Karpas-422 (cell line): ENCODE measurements at regions not wholly inside any gene's neighbourhood (a gene's known extent, or its start where the extent isn't known, plus 50 kb on each side); places are given as distances from the start of the nearest gene placed in this dataset.

Source experiments
- DNase-seq: peaks from one replicate; pipeline ENCODE4 v3.0.0-alpha.2; 2015
- H2AFZ ChIP-seq: fragments of 200-600 bp; sonication (generic); 2 replicates; pipeline ENCODE4 v1.6.1; 2014; ENCODE audit warnings: antibody characterized with exemption, low read length, mixed read lengths
- H3K27ac ChIP-seq: fragments of 200-600 bp; sonication (generic); 2 replicates; pipeline ENCODE4 v1.5.1; 2014; ENCODE audit warnings: mild to moderate bottlenecking, low read length, moderate library complexity
- H3K27me3 ChIP-seq: fragments of 200-600 bp; sonication (generic); 2 replicates; pipeline ENCODE4 v1.6.1; 2014; ENCODE audit warnings: low read length, mixed read lengths
- H3K36me3 ChIP-seq: fragments of 200-600 bp; sonication (generic); 2 replicates; pipeline ENCODE4 v1.6.1; 2014; ENCODE audit warnings: low read length, mixed read lengths; ENCODE audit not compliant: insufficient read depth
- H3K4me1 ChIP-seq: fragments of 200-600 bp; sonication (generic); 2 replicates; pipeline ENCODE4 v1.6.1; 2014; ENCODE audit warnings: mild to moderate bottlenecking, low read length, mixed read lengths
- H3K4me2 ChIP-seq: fragments of 200-600 bp; sonication (generic); 2 replicates; pipeline ENCODE4 v1.6.1; 2014; ENCODE audit warnings: low read length, low read depth, mild to moderate bottlenecking; ENCODE audit not compliant: poor library complexity, severe bottlenecking
- H3K4me3 ChIP-seq: fragments of 200-600 bp; sonication (generic); 2 replicates; pipeline ENCODE4 v1.5.1; 2014; ENCODE audit warnings: mild to moderate bottlenecking, antibody characterized with exemption, low read length, mixed read lengths
- H3K79me2 ChIP-seq: fragments of 200-600 bp; sonication (generic); 2 replicates; pipeline ENCODE4 v1.6.1; 2014; ENCODE audit warnings: mild to moderate bottlenecking, low read length, mixed read lengths
- H3K9ac ChIP-seq: fragments of 200-600 bp; sonication (generic); 2 replicates; pipeline ENCODE4 v1.6.0; 2014; ENCODE audit warnings: low read length
- H3K9me2 ChIP-seq: fragments of 200-600 bp; sonication (generic), shearing (Covaris generic); replicated peaks from 2 replicates; pipeline ENCODE4 v1.6.0; 2014; ENCODE audit warnings: mild to moderate bottlenecking, low read length, moderate library complexity; ENCODE audit not compliant: insufficient read depth
- H3K9me3 ChIP-seq: fragments of 300-700, 200-600 bp; sonication (generic); 2 replicates; pipeline ENCODE4 v1.6.1; 2014; ENCODE audit warnings: low read length, mixed read lengths
- H4K20me1 ChIP-seq: fragments of 200-600 bp; sonication (generic); 2 replicates; pipeline ENCODE4 v1.6.1; 2014; ENCODE audit warnings: mild to moderate bottlenecking, antibody characterized with exemption, low read length, low read depth; ENCODE audit not compliant: insufficient read depth

- Histone ChIP-seq H3K79me2 (no peaks in the 10 kb centered on the region), H3K36me3 (no peaks in the 10 kb centered on the region), H3K27me3 (no peaks in the 10 kb centered on the region), H3K9ac (no peak overlapping the region), H3K4me1 (no peaks in the 10 kb centered on the region), H2AFZ (no peak overlapping the region), H3K9me3 (no peaks in the 10 kb centered on the region), H3K9me2 (no peaks in the 10 kb centered on the region), H3K27ac (no peak overlapping the region), H3K4me2 (no peak overlapping the region), H3K4me3 (no peak overlapping the region), H4K20me1 (no peaks in the 10 kb centered on the region)
- DNase-seq = no peak
Measured at GRCh38 chr3:62926494-62926893, 51.3 kb upstream of the CADPS start.

GRCh38 chr3:62928256-62928655, 53.0 kb upstream of the CADPS start:
- H3K9me3 ChIP-seq = no peaks in the 10 kb centered on the region
- H3K4me2 ChIP-seq = no peak overlapping the region
- no peaks in the 10 kb centered on the region for H4K20me1 ChIP-seq
- no peaks in the 10 kb centered on the region for H3K9me2 ChIP-seq
- H2AFZ ChIP-seq = no peak overlapping the region
- no peak overlapping the region for H3K9ac ChIP-seq
- no peaks in the 10 kb centered on the region for H3K79me2 ChIP-seq
- no peaks in the 10 kb centered on the region for H3K4me1 ChIP-seq
- no peak for DNase-seq
- H3K36me3 ChIP-seq = no peaks in the 10 kb centered on the region
- H3K27ac ChIP-seq = no peak overlapping the region
- no peaks in the 10 kb centered on the region for H3K27me3 ChIP-seq
- H3K4me3 ChIP-seq = no peak overlapping the region

- H4K20me1 ChIP-seq = no peaks in the 10 kb centered on the region
- no peak overlapping the region for H2AFZ ChIP-seq
- H3K36me3 ChIP-seq = no peaks in the 10 kb centered on the region
- no peak overlapping the region for H3K9ac ChIP-seq
- no peaks in the 10 kb centered on the region for H3K9me3 ChIP-seq
- no peaks in the 10 kb centered on the region for H3K27me3 ChIP-seq
- DNase-seq = no peak
- no peak overlapping the region for H3K4me2 ChIP-seq
- no peak overlapping the region for H3K4me3 ChIP-seq
- no peaks in the 10 kb centered on the region for H3K79me2 ChIP-seq
- no peak overlapping the region for H3K27ac ChIP-seq
- H3K9me2 ChIP-seq = no peaks in the 10 kb centered on the region
- H3K4me1 ChIP-seq = no peaks in the 10 kb centered on the region
Measured at GRCh38 chr3:62929771-62930170, 54.6 kb upstream of the CADPS start.

GRCh38 chr3:62935793-62936192, 60.6 kb upstream of the CADPS start:
- DNase-seq = no peak
- H3K9ac ChIP-seq = no peak overlapping the region
- H3K4me2 ChIP-seq = no peak overlapping the region
- H3K27me3 ChIP-seq = peaks cover 3% of the 10 kb centered on the region; the same call in 1 of the 2 replicates
- H3K4me1 ChIP-seq = no peaks in the 10 kb centered on the region
- H3K9me2 ChIP-seq = no peaks in the 10 kb centered on the region
- no peak overlapping the region for H3K4me3 ChIP-seq
- no peaks in the 10 kb centered on the region for H3K79me2 ChIP-seq
- no peak overlapping the region for H2AFZ ChIP-seq
- no peaks in the 10 kb centered on the region for H4K20me1 ChIP-seq
- H3K36me3 ChIP-seq = no peaks in the 10 kb centered on the region
- H3K9me3 ChIP-seq = no peaks in the 10 kb centered on the region
- no peak overlapping the region for H3K27ac ChIP-seq

GRCh38 chr3:62936626-62937254, 61.5 kb upstream of the CADPS start:
- Histone ChIP-seq H3K36me3 (no peaks in the 10 kb centered on the region), H3K4me3 (no peak overlapping the region), H3K4me2 (no peak overlapping the region), H3K27me3 (peaks cover 3% of the 10 kb centered on the region; the same call in 1 of the 2 replicates), H3K79me2 (no peaks in the 10 kb centered on the region), H3K27ac (no peak overlapping the region), H3K9me2 (no peaks in the 10 kb centered on the region), H3K9ac (no peak overlapping the region), H4K20me1 (no peaks in the 10 kb centered on the region), H2AFZ (no peak overlapping the region), H3K9me3 (no peaks in the 10 kb centered on the region), H3K4me1 (no peaks in the 10 kb centered on the region)
- DNase-seq = no peak

GRCh38 chr3:62938583-62938982, 63.4 kb upstream of the CADPS start:
- Histone ChIP-seq H3K27me3 (peaks cover 3% of the 10 kb centered on the region; the same call in 1 of the 2 replicates), H3K4me2 (no peak overlapping the region), H3K79me2 (no peaks in the 10 kb centered on the region), H3K27ac (no peak overlapping the region), H3K4me1 (no peaks in the 10 kb centered on the region), H3K9me2 (no peaks in the 10 kb centered on the region), H3K36me3 (no peaks in the 10 kb centered on the region), H3K4me3 (no peak overlapping the region), H4K20me1 (no peaks in the 10 kb centered on the region), H2AFZ (no peak overlapping the region), H3K9ac (no peak overlapping the region), H3K9me3 (no peaks in the 10 kb centered on the region)
- no peak for DNase-seq

- H2AFZ ChIP-seq = no peak overlapping the region
- H3K4me3 ChIP-seq = no peak overlapping the region
- no peak overlapping the region for H3K9ac ChIP-seq
- no peaks in the 10 kb centered on the region for H3K9me3 ChIP-seq
- DNase-seq = no peak
- H3K36me3 ChIP-seq = no peaks in the 10 kb centered on the region
- H3K79me2 ChIP-seq = no peaks in the 10 kb centered on the region
- no peak overlapping the region for H3K27ac ChIP-seq
- no peaks in the 10 kb centered on the region for H3K4me1 ChIP-seq
- no peaks in the 10 kb centered on the region for H4K20me1 ChIP-seq
- no peaks in the 10 kb centered on the region for H3K9me2 ChIP-seq
- no peak overlapping the region for H3K4me2 ChIP-seq
- H3K27me3 ChIP-seq = peaks cover 3% of the 10 kb centered on the region; the same call in 1 of the 2 replicates
Measured at GRCh38 chr3:62939707-62940106, 64.5 kb upstream of the CADPS start.

- H3K27me3 ChIP-seq = peaks cover 3% of the 10 kb centered on the region; the same call in 1 of the 2 replicates
- no peaks in the 10 kb centered on the region for H4K20me1 ChIP-seq
- H3K4me3 ChIP-seq = no peak overlapping the region
- H2AFZ ChIP-seq = no peak overlapping the region
- H3K4me2 ChIP-seq = no peak overlapping the region
- no peak overlapping the region for H3K27ac ChIP-seq
- no peaks in the 10 kb centered on the region for H3K9me3 ChIP-seq
- DNase-seq = no peak
- H3K36me3 ChIP-seq = no peaks in the 10 kb centered on the region
- no peaks in the 10 kb centered on the region for H3K79me2 ChIP-seq
- H3K9me2 ChIP-seq = no peaks in the 10 kb centered on the region
- no peaks in the 10 kb centered on the region for H3K4me1 ChIP-seq
- no peak overlapping the region for H3K9ac ChIP-seq
Measured at GRCh38 chr3:62940771-62941563, 65.8 kb upstream of the CADPS start.
